ENCODE measurements at regions not wholly inside any gene's neighbourhood (a gene's known extent, or its start where the extent isn't known, plus 50 kb on each side); places are given as distances from the start of the nearest gene placed in this dataset.
"Not testable (repeated sequence)": the region's sequence is repeated elsewhere in the genome, so short reads cannot be mapped to it uniquely, and the experiment has no call there.

GRCh38 chr13:58597552-58597951 lies 966.0 kb downstream of the PCDH17 start:
- DNase-seq (ENCODE audit: low read depth in 4 of 4, low spot score in 1 of 4), result no peak

DNA sequence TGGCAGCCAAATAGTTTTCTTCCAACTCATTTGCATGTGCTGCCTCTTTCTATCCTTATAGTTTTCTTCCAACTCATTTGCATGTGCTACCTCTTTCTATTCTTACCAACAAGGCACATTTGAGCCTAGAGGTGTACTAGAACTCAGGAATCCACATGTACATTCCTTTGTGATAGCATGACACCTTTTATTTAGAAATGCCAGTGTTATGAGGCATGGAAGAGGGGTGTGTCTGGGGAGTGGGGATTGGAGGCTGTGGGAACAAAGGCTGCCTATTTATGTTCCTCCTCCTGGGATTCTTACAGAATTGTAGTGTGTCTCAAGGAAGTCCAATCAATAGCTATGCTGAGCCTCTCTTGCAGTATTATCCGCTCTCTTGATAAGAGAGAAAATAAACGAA lies 966.7 kb downstream of the PCDH17 start:
- no peak for DNase-seq (ENCODE audit: low read depth in 4 of 4, low spot score in 1 of 4)

GRCh38 chr13:58611117-58611516 lies 979.6 kb downstream of the PCDH17 start:
- no peak for DNase-seq (ENCODE audit: low read depth in 4 of 4, low spot score in 1 of 4)

DNA sequence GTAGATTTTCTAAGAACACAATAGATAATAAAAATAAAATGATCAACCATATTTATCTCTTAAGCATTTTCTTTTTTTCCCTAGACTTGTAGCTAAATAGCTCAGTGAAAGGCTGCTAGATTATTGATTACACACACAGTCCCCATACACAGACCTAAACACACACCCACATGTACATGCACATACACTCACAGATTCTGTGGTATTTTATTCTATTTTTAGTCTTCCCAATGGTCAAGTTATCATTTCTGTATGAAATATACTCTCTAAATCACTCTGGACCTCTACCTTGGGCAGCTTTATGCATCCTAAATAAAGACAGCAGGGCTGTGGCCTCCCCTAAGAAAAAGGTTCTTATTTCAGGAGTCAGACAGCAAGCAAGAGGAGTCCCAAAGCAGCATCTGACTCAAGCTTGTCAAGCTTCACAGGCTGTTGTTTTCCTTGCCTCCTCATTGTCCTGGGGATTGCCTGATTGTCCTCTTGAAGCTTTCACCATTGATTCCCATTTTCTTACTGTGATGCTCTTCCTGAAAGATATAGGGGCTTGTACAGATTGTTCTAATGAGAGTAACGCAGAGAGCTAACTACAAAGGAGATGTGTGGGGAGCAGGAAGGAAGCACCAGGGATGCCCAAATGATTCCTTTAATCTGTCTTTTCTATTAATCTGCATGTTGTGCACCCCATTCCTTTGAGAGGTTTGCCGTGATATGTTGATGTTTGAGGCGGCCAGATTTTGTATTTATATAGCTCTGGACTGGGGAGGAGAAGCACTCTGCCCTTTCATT lies 986.5 kb downstream of the PCDH17 start:
- no peak for DNase-seq (ENCODE audit: low read depth in 4 of 4, low spot score in 1 of 4)

DNA sequence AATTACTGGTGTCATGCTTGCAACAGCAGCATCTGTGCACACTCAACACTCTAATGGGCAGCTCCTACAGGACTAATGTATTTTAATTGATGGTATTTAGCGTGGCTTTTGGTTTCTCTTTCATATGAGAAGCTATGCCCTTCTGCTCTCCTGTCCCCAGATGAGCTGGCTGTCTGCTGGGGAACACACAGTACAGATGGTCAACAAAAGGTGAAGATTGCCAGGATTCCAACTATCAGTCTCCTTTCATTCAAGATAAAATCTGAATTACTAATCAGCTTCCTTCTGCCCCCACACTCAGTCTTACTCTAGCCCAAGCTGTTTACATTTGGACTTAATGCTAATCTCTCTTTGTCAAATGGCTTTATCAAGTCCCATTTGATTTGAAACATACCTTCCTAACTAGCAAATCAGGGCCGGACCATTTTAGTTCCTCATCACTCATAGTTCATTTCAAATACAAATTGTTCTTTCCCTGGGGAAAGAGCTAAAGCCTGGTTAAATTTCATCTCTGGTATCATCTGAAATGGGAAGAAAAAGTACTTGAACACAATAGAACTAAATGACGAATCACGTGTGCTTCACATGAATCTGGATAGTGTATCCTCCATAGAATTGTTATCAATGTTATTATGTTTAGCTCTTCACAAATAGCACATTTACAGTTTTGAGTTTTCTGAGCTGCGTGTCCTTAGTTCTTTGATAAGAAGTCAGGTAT lies 988.0 kb downstream of the PCDH17 start:
- no peak for DNase-seq (ENCODE audit: low read depth in 4 of 4, low spot score in 1 of 4)

DNA sequence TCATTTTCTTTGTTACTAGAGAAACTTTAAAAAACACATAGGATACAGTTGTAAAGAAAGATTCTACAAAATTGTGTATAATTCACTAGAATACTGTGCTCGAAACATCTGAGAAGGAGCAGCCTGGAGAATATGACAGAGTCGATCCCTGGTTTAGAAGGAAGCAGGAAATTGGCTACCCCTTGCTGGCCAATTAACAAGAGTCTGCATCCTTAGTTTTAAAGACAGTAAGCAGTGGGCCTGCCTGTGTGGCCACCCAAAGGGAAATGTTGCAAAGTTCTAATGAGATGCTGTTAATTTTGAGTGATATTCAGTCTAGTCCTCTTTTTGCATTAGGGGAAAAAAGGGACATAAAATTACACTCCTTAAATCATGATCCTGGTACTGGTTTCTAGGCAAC lies 988.6 kb downstream of the PCDH17 start:
- no peak for DNase-seq (ENCODE audit: low read depth in 4 of 4, low spot score in 1 of 4)

GRCh38 chr13:58625703-58626389 lies 994.3 kb downstream of the PCDH17 start:
- DNase-seq (ENCODE audit: low read depth in 4 of 4, low spot score in 1 of 4), result no peak

GRCh38 chr13:58630794-58631193 lies 999.2 kb downstream of the PCDH17 start:
- DNase-seq (ENCODE audit: low read depth in 4 of 4, low spot score in 1 of 4), result no peak

DNA sequence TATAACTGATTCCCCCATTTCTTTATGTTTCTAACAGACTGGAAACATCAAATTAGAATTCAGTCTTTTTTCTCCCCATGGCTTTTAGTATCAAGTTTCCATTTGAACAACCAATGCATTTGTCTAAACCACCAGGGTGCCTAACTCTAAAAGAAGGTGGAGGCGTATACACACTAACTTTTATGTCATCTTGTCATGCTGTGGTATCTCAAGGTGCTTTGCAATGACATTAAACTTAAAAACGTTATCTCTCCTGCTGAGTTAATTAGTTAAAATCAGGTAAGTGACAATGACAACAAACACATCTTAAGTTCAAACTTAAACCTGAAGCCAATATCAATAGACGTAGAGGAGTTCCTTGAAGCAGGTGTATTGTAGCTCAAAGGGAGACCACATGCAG lies 1001.7 kb downstream of the PCDH17 start:
- no peak for DNase-seq (ENCODE audit: low read depth in 4 of 4, low spot score in 1 of 4)

GRCh38 chr13:58655086-58655485 lies 1023.5 kb downstream of the PCDH17 start:
- DNase-seq (ENCODE audit: low read depth in 4 of 4, low spot score in 1 of 4), result no peak

GRCh38 chr13:58660826-58661225 lies 1029.3 kb downstream of the PCDH17 start:
- DNase-seq (ENCODE audit: low read depth in 4 of 4, low spot score in 1 of 4), result no peak

DNA sequence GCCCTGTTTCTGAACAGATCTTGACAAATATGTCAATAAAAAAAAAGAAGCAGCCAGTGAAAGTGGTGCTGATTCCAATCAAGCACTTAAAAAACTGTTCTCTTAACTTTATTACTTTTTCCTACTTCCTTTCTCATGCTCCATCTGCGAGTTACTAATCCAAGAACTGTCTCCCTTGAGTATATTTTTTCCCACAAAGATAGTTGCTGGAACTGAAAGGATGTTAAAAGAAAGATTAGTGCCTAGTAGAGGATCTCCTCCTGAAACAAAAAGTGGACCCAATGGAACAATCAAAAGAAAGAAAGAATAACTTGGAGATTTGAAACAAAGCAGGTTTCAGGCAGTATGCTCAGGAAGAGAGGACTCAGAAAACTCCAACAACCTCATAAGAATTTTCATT lies 1034.8 kb downstream of the PCDH17 start:
- no peak for DNase-seq (ENCODE audit: low read depth in 4 of 4, low spot score in 1 of 4)

- DNase-seq (ENCODE audit: low read depth in 4 of 4, low spot score in 1 of 4), result no peak
Observed at GRCh38 chr13:58667096-58667495, 1035.6 kb downstream of the PCDH17 start.

GRCh38 chr13:58680115-58680514 lies 1048.6 kb downstream of the PCDH17 start:
- DNase-seq (ENCODE audit: low read depth in 4 of 4, low spot score in 1 of 4), result no peak

DNA sequence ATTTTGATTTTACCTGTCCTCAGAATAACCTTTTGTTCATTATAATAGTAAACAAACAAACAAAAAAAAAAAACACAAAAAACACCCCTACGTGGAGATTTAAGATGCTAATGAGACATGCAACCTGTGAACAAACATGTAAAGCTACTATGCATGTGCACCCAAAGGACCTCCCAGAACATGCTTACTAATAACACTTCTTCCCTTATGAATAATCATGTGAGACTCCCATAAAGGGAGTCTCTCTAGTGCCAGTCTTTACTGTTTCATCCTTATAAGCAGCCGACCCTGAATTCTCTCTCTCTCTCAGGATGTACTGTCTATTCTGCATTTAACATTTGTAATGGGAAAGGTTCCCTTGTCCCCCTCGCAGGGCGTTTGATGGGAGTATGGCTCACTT lies 1051.1 kb downstream of the PCDH17 start:
- no peak for DNase-seq (ENCODE audit: low read depth in 4 of 4, low spot score in 1 of 4)

DNA sequence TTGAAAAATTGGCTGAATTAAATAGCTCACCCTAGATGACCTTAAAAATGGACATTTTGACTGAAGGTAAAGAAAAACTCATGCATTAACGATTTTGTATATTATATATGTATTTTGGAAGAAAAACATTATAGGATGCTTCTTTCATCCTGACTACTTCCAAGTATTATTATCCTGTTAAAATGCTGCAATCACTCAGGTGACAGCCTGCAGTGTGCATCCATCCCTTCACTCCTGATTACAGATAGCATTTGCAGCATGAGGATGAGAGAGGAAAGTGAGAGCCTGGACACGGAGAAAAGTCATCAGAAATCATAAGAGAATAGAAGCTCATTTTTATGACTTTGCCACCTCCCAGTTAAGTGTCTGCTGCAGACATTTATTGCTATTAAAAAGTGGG lies 1055.6 kb downstream of the PCDH17 start:
- no peak for DNase-seq (ENCODE audit: low read depth in 4 of 4, low spot score in 1 of 4)

DNA sequence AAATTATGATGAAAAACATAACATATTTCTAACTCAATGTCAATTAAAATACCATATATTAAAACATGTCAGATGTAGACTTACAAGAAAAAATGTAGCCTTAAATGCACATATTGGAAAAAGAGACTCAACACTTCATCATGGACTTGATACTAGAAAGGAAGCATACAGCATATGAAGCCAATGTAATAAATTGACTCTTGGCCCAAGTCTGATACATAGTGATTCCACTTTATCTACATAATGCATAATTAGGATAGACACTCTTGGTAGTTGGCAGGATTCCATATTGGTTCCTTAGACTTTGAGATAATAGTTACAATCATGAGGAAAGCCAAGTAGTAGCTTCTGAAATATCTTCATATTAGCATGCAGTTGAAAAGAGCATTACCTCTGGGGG lies 1067.0 kb downstream of the PCDH17 start:
- DNase-seq (ENCODE audit: low read depth in 4 of 4, low spot score in 1 of 4), result no peak

DNA sequence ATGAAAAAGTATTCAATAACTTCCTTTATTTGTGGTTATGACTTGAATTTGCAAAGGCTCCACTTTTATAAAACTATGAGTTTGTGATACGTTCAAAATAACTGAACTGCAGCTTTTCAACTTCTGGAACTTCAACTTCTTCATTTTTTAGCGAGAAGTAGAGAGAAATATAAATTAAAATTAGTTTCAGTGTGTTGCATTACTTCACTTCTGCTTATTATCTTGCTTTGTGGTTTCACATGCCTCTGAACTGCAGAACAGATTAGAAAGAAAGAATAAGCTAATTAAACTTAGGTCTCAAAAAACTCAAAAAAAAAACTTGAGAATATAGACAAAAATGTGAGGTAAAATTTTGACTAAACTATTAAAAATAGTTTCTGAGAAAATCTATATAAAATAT lies 1073.4 kb downstream of the PCDH17 start:
- DNase-seq (ENCODE audit: low read depth in 4 of 4, low spot score in 1 of 4), result no peak

DNA sequence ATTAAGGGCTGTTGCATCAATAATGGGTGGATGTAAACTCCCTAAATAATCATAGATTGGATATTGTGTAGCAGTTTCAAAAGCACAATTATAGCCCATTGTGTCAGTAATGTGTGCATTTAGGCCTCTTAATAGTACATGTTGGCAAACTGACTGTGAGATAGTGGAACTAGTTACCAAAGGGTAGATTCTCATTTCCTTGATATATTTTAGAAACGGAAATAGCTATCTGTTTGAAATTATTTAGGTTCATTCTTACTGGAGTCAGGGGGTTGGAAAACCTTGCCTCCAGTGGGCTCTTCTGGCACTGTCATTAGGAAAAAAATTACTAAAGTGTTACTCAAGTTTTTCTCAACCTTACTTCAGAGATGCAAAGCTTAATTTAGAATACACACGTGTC lies 1074.9 kb downstream of the PCDH17 start:
- no peak for DNase-seq (ENCODE audit: low read depth in 4 of 4, low spot score in 1 of 4)

DNA sequence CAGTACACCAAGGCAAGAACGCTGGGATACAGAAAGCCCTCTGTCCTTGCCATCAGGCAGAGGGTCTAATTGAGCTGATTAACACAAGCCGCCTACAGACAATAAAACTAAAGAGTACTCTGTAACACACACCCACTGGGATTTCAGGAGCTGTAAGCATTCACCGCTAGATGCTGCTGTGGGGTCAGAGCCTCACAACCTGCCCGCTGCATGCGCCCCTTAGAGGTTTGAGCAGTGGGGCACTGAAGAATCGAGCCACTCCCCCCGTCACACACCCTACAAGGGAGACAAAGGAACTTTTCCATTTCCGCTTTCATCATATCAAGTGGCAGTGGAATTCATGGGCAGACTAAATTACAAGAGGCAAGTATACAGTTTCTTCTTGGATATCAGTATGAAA lies 1080.6 kb downstream of the PCDH17 start:
- no peak for DNase-seq (ENCODE audit: low read depth in 4 of 4, low spot score in 1 of 4)

GRCh38 chr13:58714016-58714415 lies 1082.5 kb downstream of the PCDH17 start:
- not testable (repeated sequence) for DNase-seq (ENCODE audit: low read depth in 4 of 4, low spot score in 1 of 4)

DNA sequence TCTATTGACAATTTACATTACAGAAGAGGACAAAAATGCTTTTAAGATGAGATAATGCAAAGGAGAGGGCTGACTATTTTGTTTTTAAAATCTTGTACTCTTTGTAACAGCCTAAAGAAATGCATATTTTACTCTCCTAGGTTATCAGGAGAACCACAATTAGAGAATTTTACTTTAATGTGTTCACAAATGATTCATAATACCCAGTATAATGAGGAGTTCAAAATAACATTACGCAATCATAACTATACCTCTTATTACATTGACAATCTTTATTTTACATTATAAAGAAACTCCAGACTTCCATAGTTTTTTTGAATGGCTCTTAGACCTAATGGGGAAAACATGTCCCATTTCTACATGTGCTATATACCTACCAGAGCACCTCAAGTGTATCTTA lies 1089.7 kb downstream of the PCDH17 start:
- no peak for DNase-seq (ENCODE audit: low read depth in 4 of 4, low spot score in 1 of 4)
